ENCODE measurements at regions not wholly inside any gene's neighbourhood (a gene's known extent, or its start where the extent isn't known, plus 50 kb on each side); places are given as distances from the start of the nearest gene placed in this dataset.

DNA sequence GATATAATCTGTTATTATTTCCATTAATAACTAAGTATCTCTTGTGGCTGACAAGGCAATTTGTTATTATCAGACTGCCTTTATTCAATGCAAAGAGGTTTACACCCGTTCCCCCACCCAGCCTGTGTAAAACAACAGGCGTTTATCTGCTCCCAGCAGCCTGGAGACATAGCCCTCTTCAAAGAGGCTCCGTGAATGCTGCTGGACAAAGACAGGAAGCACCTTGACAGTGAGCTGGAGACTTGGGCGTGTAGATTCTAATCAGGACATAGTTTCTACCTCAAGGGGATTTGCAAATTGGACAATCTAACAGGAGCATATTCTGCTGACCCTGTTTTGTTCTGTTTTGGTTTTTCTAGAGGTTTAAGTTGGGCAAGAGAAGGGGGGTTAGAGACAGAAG, 733.0 kb upstream of the KIRREL3 start:
- no peaks in the 10 kb centered on the region for H3K9me3 ChIP-seq (ENCODE audit: control insufficient read depth in 2 of 2, insufficient read depth in 1 of 2, low read depth in 1 of 2, low read length in 1 of 2)
- no peaks in the 10 kb centered on the region for H3K4me1 ChIP-seq (ENCODE audit: control insufficient read depth in 2 of 2, insufficient read depth in 2 of 2, low read length in 1 of 2)
- H3K36me3 ChIP-seq (ENCODE audit: control insufficient read depth in 2 of 2, insufficient read depth in 2 of 2, low read length in 1 of 2): no peaks in the 10 kb centered on the region
- H3K27me3 ChIP-seq (ENCODE audit: control insufficient read depth in 1 of 2, insufficient read depth in 2 of 2, low read length in 2 of 2): no peaks in the 10 kb centered on the region
- 10 to 14% methylated on average over 4 of the region's 4 CpGs for WGBS, 2 donors
- H3K4me3 ChIP-seq (ENCODE audit: low read depth in 1 of 2, low read length in 2 of 2): no peak overlapping the region
- no peak overlapping the region for H3K27ac ChIP-seq (ENCODE audit: low read depth in 2 of 2, low read length in 1 of 2)

DNA sequence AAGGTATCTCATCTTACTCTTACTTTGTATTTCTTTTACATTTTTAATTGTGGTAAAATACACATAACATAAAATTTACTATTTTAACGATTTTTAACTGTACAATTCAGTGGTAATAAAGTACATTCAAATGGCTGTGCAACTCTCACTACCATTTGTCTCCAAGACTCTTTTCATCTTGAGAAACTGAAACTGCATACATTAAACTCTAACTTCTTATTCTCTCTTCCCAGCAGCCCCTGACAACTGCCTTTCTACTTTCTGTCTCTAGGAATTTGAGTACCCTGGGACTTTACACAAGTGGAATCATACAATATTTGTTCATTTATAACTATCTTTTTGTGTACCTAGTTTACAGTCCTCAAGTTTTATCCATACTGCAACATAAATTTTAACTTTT, 725.8 kb upstream of the KIRREL3 start:
- H3K27me3 ChIP-seq (ENCODE audit: control insufficient read depth in 1 of 2, insufficient read depth in 2 of 2, low read length in 2 of 2): no peaks in the 10 kb centered on the region
- 44 to 52% methylated on average over 1 of the region's 1 CpG for WGBS, 2 donors
- H3K36me3 ChIP-seq (ENCODE audit: control insufficient read depth in 2 of 2, insufficient read depth in 2 of 2, low read length in 1 of 2): no peaks in the 10 kb centered on the region
- H3K9me3 ChIP-seq (ENCODE audit: control insufficient read depth in 2 of 2, insufficient read depth in 1 of 2, low read depth in 1 of 2, low read length in 1 of 2): no peaks in the 10 kb centered on the region
- H3K27ac ChIP-seq (ENCODE audit: low read depth in 2 of 2, low read length in 1 of 2): no peak overlapping the region
- H3K4me1 ChIP-seq (ENCODE audit: control insufficient read depth in 2 of 2, insufficient read depth in 2 of 2, low read length in 1 of 2): no peaks in the 10 kb centered on the region
- no peak overlapping the region for H3K4me3 ChIP-seq (ENCODE audit: low read depth in 1 of 2, low read length in 2 of 2)

DNA sequence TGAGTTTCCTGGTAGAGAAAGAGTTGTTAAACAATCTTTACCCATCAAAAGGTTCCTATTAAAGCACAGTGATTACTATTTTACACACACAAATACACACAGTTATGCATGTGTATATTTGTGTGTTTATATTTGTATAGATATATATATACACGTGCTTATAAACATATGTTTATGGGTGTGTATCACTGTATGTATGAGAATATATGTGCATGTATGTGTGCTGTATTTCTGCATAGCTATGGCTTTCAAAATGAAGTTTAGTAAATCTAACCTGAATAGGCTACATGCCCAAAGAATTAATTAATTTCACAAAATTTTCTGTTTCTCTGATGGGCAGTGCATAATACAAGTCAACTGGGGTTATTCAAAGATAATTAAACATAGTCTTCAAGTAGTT, 723.1 kb upstream of the KIRREL3 start:
- Histone ChIP-seq H3K27ac (ENCODE audit: low read depth in 2 of 2, low read length in 1 of 2) (no peak overlapping the region), H3K4me1 (ENCODE audit: control insufficient read depth in 2 of 2, insufficient read depth in 2 of 2, low read length in 1 of 2) (no peaks in the 10 kb centered on the region), H3K9me3 (ENCODE audit: control insufficient read depth in 2 of 2, insufficient read depth in 1 of 2, low read depth in 1 of 2, low read length in 1 of 2) (no peaks in the 10 kb centered on the region), H3K27me3 (ENCODE audit: control insufficient read depth in 1 of 2, insufficient read depth in 2 of 2, low read length in 2 of 2) (no peaks in the 10 kb centered on the region), H3K36me3 (ENCODE audit: control insufficient read depth in 2 of 2, insufficient read depth in 2 of 2, low read length in 1 of 2) (no peaks in the 10 kb centered on the region), H3K4me3 (ENCODE audit: low read depth in 1 of 2, low read length in 2 of 2) (no peak overlapping the region)
- 61 to 66% methylated on average over 1 of the region's 1 CpG for WGBS, 2 donors

DNA sequence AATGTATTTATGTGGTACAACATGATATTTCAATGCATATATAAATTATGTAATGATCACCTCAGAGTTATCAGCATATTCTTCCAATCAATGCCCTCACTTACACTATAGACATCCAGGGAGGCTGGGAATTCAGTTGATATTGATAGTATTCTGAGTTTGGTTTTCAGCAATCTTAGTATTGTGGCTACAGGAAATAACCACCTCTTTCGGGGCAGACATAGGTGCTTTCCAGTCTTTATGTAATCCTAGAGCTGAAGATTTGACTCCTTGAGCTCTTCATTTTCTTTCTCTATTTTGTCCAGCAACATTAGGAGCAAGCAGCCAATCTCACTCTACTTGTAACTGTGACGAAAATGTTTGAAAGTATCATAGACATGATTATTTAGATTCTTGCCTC, 712.7 kb upstream of the KIRREL3 start:
- no peak overlapping the region for H3K27ac ChIP-seq (ENCODE audit: low read depth in 2 of 2, low read length in 1 of 2)
- no peaks in the 10 kb centered on the region for H3K27me3 ChIP-seq (ENCODE audit: control insufficient read depth in 1 of 2, insufficient read depth in 2 of 2, low read length in 2 of 2)
- 83 to 88% methylated on average over 2 of the region's 2 CpGs for WGBS, 2 donors

DNA sequence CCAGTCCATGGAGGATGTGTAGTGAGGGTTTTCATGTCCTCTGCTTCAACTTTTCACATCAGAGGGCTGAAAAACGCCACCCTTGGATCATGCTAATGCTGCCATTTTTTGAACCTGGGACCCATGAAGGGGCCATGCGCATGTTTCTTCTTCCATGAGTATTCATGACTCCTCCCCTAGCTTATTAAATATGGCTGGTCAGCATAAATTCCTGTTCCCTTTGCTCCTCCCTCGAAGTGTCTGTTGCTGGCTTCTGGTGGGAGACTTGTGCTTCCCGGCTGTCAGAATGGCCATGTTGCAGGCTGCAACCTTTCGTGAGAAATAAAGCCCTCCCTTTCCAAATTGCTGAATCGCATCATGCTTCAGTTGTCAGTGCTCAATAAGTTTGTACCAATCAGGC, 711.2 kb upstream of the KIRREL3 start:
- no peak overlapping the region for H3K27ac ChIP-seq (ENCODE audit: low read depth in 2 of 2, low read length in 1 of 2)
- H3K4me3 ChIP-seq (ENCODE audit: low read depth in 1 of 2, low read length in 2 of 2): no peak overlapping the region
- H3K27me3 ChIP-seq (ENCODE audit: control insufficient read depth in 1 of 2, insufficient read depth in 2 of 2, low read length in 2 of 2): no peaks in the 10 kb centered on the region
- no peaks in the 10 kb centered on the region for H3K4me1 ChIP-seq (ENCODE audit: control insufficient read depth in 2 of 2, insufficient read depth in 2 of 2, low read length in 1 of 2)
- no peaks in the 10 kb centered on the region for H3K9me3 ChIP-seq (ENCODE audit: control insufficient read depth in 2 of 2, insufficient read depth in 1 of 2, low read depth in 1 of 2, low read length in 1 of 2)
- 88 to 94% methylated on average over 6 of the region's 6 CpGs for WGBS, 2 donors
- no peaks in the 10 kb centered on the region for H3K36me3 ChIP-seq (ENCODE audit: control insufficient read depth in 2 of 2, insufficient read depth in 2 of 2, low read length in 1 of 2)

More for the DNA sequence above, 712.7 kb upstream of the KIRREL3 start:
- no peaks in the 10 kb centered on the region for H3K36me3 ChIP-seq (ENCODE audit: control insufficient read depth in 2 of 2, insufficient read depth in 2 of 2, low read length in 1 of 2)
- H3K4me3 ChIP-seq (ENCODE audit: low read depth in 1 of 2, low read length in 2 of 2): no peak overlapping the region
- no peaks in the 10 kb centered on the region for H3K9me3 ChIP-seq (ENCODE audit: control insufficient read depth in 2 of 2, insufficient read depth in 1 of 2, low read depth in 1 of 2, low read length in 1 of 2)
- no peaks in the 10 kb centered on the region for H3K4me1 ChIP-seq (ENCODE audit: control insufficient read depth in 2 of 2, insufficient read depth in 2 of 2, low read length in 1 of 2)

DNA sequence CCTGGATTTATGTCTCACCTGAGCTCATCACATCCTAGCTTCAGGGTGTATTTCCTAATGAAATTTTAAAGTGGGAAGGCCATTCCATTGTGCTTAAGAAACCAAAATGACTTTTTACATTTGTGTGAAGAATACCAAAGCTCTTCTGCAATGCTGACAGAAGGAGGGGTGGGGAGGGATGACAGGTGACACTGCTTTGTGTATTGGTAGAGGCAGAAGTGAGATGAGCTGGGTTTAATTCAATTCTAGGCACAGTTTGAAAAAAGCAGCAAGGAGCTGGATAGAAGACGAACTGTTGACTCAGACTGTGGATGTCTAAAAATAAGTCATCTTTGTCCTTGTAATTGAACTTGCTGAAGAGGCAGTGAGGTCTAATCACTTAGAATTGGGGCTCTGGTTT, 710.3 kb upstream of the KIRREL3 start:
- H3K27me3 ChIP-seq (ENCODE audit: control insufficient read depth in 1 of 2, insufficient read depth in 2 of 2, low read length in 2 of 2): no peaks in the 10 kb centered on the region
- H3K4me3 ChIP-seq (ENCODE audit: low read depth in 1 of 2, low read length in 2 of 2): no peak overlapping the region
- H3K9me3 ChIP-seq (ENCODE audit: control insufficient read depth in 2 of 2, insufficient read depth in 1 of 2, low read depth in 1 of 2, low read length in 1 of 2): no peaks in the 10 kb centered on the region
- no peak overlapping the region for H3K27ac ChIP-seq (ENCODE audit: low read depth in 2 of 2, low read length in 1 of 2)
- no peaks in the 10 kb centered on the region for H3K36me3 ChIP-seq (ENCODE audit: control insufficient read depth in 2 of 2, insufficient read depth in 2 of 2, low read length in 1 of 2)
- WGBS, 2 donors: 76 to 79% methylated on average over 1 of the region's 1 CpG
- H3K4me1 ChIP-seq (ENCODE audit: control insufficient read depth in 2 of 2, insufficient read depth in 2 of 2, low read length in 1 of 2): no peaks in the 10 kb centered on the region

DNA sequence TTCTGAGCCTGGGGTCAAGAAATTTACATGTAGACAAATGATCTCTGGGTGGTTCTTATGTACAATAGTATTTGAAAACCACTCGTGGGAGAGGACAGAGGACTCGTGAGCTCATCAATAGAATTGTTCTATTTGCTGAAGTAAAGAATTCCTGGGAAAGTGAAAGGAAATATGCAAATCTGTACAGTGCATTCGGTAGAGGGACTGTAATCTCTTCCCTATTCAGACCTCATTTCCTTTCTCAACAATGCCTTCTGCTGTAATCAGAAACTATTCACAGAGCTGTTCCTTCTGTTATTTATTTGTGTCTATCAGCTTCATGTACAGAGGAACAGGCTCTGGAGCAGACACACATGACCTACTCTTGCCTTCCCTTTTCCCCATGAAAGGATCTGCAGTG, 709.4 kb upstream of the KIRREL3 start:
- Histone ChIP-seq H3K27ac (ENCODE audit: low read depth in 2 of 2, low read length in 1 of 2) (no peak overlapping the region), H3K4me1 (ENCODE audit: control insufficient read depth in 2 of 2, insufficient read depth in 2 of 2, low read length in 1 of 2) (no peaks in the 10 kb centered on the region), H3K9me3 (ENCODE audit: control insufficient read depth in 2 of 2, insufficient read depth in 1 of 2, low read depth in 1 of 2, low read length in 1 of 2) (no peaks in the 10 kb centered on the region), H3K27me3 (ENCODE audit: control insufficient read depth in 1 of 2, insufficient read depth in 2 of 2, low read length in 2 of 2) (no peaks in the 10 kb centered on the region), H3K4me3 (ENCODE audit: low read depth in 1 of 2, low read length in 2 of 2) (no peak overlapping the region), H3K36me3 (ENCODE audit: control insufficient read depth in 2 of 2, insufficient read depth in 2 of 2, low read length in 1 of 2) (no peaks in the 10 kb centered on the region)
- 38 to 40% methylated on average over 3 of the region's 3 CpGs for WGBS, 2 donors

DNA sequence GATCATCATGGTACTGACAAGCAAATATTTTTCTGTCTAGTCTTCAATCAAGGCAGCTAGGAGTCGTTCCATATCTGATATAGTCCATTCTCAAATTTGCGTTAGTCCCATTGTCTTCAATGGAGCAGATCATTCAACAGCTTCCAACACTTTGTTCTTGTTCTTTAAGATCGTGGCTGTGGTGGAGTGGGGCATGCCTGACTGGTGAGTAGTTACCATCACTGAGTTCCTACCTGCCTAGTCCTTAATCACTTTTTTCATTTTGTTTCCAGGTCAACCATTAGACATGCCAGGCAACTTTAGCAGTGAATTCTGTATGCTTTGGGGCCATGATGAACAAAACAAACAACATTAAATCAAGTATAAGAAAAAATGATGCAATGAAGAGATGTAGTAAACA, 693.1 kb upstream of the KIRREL3 start:
- H3K27me3 ChIP-seq (ENCODE audit: control insufficient read depth in 1 of 2, insufficient read depth in 2 of 2, low read length in 2 of 2): no peaks in the 10 kb centered on the region
- no peak overlapping the region for H3K4me3 ChIP-seq (ENCODE audit: low read depth in 1 of 2, low read length in 2 of 2)
- no peaks in the 10 kb centered on the region for H3K9me3 ChIP-seq (ENCODE audit: control insufficient read depth in 2 of 2, insufficient read depth in 1 of 2, low read depth in 1 of 2, low read length in 1 of 2)
- no peaks in the 10 kb centered on the region for H3K36me3 ChIP-seq (ENCODE audit: control insufficient read depth in 2 of 2, insufficient read depth in 2 of 2, low read length in 1 of 2)
- H3K4me1 ChIP-seq (ENCODE audit: control insufficient read depth in 2 of 2, insufficient read depth in 2 of 2, low read length in 1 of 2): no peaks in the 10 kb centered on the region
- H3K27ac ChIP-seq (ENCODE audit: low read depth in 2 of 2, low read length in 1 of 2): no peak overlapping the region
- 65 to 68% methylated on average over 3 of the region's 3 CpGs for WGBS, 2 donors

DNA sequence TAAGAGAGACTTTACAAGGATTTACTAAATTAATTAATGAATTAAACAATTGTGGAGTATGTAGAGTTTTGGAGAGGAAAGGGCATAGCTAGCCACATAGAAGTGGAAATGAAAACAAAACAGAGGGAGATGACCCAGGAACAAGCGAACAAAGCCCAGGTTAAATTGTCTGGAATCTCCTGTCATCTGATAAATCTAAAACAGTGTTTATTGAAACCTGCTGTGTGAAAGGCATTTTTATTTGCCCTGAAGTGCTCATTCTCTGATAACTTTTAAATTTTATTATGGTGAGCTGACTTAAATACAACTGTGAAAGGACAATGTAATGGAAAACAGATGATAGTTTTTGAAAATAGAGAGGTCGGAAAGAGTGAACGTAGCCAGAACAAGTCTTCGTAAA, 682.8 kb upstream of the KIRREL3 start:
- no peaks in the 10 kb centered on the region for H3K4me1 ChIP-seq (ENCODE audit: control insufficient read depth in 2 of 2, insufficient read depth in 2 of 2, low read length in 1 of 2)
- no peaks in the 10 kb centered on the region for H3K36me3 ChIP-seq (ENCODE audit: control insufficient read depth in 2 of 2, insufficient read depth in 2 of 2, low read length in 1 of 2)
- H3K27me3 ChIP-seq (ENCODE audit: control insufficient read depth in 1 of 2, insufficient read depth in 2 of 2, low read length in 2 of 2): no peaks in the 10 kb centered on the region
- WGBS, 2 donors: 88 to 90% methylated on average over 4 of the region's 4 CpGs
- no peaks in the 10 kb centered on the region for H3K9me3 ChIP-seq (ENCODE audit: control insufficient read depth in 2 of 2, insufficient read depth in 1 of 2, low read depth in 1 of 2, low read length in 1 of 2)
- H3K27ac ChIP-seq (ENCODE audit: low read depth in 2 of 2, low read length in 1 of 2): no peak overlapping the region
- no peak overlapping the region for H3K4me3 ChIP-seq (ENCODE audit: low read depth in 1 of 2, low read length in 2 of 2)

DNA sequence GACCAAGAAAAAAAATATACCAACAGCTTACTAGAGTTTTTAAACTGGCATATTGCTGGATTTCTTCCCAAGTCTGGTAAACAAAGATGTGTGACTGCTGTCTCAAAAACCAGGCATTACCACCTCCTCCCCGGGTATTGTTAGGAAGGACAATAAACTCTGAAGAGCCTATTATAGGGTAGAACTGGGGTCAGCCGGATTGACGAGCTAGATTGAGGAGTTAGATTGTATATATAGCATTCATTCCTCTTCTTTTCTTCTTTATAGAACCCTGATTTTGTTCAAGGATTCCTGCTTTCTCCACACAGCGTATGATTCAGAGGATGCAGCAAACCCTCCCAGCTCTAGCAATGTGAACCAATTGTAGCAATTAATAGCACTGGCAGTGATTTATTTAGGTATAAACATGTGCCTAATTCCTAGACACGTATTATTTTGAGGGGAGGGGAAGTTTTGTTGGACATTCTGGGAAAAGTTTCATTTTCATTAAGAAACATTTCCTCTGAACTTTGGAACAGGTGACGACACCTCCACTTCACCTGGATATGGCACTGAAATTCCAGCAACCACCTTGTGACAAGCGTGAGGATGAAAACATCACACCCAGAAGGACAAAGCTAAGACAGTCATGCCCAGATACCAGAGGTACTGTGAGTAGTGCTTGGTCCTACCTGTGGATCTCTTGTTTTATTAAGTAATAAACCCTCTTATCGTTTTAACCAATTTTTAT, 679.4 kb upstream of the KIRREL3 start:
- H3K9me3 ChIP-seq (ENCODE audit: control insufficient read depth in 2 of 2, insufficient read depth in 1 of 2, low read depth in 1 of 2, low read length in 1 of 2): no peaks in the 10 kb centered on the region
- WGBS, 2 donors: 57 to 64% methylated on average over 8 of the region's 8 CpGs
- no peaks in the 10 kb centered on the region for H3K4me1 ChIP-seq (ENCODE audit: control insufficient read depth in 2 of 2, insufficient read depth in 2 of 2, low read length in 1 of 2)
- no peak overlapping the region for H3K4me3 ChIP-seq (ENCODE audit: low read depth in 1 of 2, low read length in 2 of 2)
- no peaks in the 10 kb centered on the region for H3K36me3 ChIP-seq (ENCODE audit: control insufficient read depth in 2 of 2, insufficient read depth in 2 of 2, low read length in 1 of 2)
- H3K27ac ChIP-seq (ENCODE audit: low read depth in 2 of 2, low read length in 1 of 2): no peak overlapping the region
- no peaks in the 10 kb centered on the region for H3K27me3 ChIP-seq (ENCODE audit: control insufficient read depth in 1 of 2, insufficient read depth in 2 of 2, low read length in 2 of 2)

All from esophagus (tissue), 2 donors.